Adipose tissue (tissue), 3 donors: ENCODE measurements at regions not wholly inside any gene's neighbourhood (a gene's known extent, or its start where the extent isn't known, plus 50 kb on each side); places are given as distances from the start of the nearest gene placed in this dataset.
"Not testable (repeated sequence)": the region's sequence is repeated elsewhere in the genome, so short reads cannot be mapped to it uniquely, and the experiment has no call there.

Experiments used
- H3K27ac ChIP-seq: one replicate; pipeline ENCODE4 v1.5.1; 2013; ENCODE audit warnings: low read depth, low read length
- WGBS, 3 donors: extraction: QIAGEN DNeasy Blood & Tissue Kit; methylation state at CpG; one replicate each; pipeline ENCODE4 v1.1.7; 2013; 5-methylcytosine and 5-hydroxymethylcytosine counted together
- donor health status: healthy with polysubstance abuse.
- donor health status: Bipolar disorder and iron deficiency.
- donor health status: healthy.

DNA sequence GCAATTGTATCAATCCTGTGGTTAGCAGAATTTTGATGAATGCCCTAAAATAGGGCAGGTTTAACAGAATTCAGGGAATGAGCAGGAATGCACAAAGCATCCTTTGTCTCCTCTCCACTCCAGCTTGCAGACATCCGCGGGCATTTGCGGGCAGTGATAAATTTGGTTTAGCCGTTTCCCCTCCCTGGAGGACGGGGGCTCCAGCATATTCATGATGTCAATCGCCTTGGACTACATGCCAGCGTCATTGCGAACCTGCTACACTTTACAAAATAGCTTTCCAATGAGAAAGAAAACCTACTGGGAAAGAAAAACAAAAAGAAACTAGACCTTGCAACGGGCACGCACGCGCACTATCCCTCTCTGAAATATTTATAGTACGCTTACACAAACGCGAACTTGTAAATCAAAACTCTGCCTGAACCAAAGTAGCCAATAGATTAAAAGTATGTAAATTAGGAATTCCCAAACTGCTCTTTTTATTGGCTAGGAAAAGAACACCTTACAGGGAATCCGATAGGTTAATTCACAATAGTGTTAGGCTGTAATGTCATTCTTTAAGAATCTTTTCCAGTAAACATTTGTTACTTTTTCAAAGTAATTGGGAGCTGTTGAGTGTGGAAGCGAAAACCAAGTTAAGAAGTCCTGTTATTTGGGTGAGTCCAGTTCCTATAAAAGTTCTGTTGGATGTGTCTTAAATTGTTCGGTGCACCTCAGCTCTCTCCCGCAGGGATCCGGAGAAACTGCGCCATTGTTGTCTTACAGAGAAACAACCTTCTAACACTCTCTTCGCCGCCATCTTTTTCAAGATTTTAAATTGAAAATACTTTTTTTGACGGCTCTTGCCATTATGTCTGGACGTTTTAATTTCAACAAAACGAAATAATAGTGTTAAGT, 136.7 kb downstream of the HFE start:
- no peak overlapping the region for H3K27ac ChIP-seq
- 0 to 1% (median 1%) methylated on average over 26 of the region's 26 CpGs for WGBS, 3 donors

DNA sequence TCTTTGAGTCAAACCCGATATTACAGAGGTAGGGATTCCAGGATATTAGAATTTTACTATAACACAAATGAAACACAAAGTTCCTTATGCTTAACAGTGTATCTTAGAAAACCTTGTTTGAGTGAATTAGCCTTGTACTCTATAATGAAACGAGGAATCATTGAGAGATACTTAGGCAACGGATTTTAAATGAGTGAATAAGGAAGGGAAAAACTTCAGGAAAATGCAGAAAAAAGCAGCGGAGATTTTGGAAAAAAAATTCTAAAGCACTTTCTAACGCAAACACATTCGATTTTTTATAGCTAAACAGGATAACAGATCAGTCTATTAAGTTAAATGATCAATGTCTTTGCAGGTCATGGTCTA, 137.3 kb downstream of the HFE start:
- H3K27ac ChIP-seq = no peak overlapping the region
- 3 to 11% (median 9%) methylated on average over 6 of the region's 6 CpGs for WGBS, 3 donors

DNA sequence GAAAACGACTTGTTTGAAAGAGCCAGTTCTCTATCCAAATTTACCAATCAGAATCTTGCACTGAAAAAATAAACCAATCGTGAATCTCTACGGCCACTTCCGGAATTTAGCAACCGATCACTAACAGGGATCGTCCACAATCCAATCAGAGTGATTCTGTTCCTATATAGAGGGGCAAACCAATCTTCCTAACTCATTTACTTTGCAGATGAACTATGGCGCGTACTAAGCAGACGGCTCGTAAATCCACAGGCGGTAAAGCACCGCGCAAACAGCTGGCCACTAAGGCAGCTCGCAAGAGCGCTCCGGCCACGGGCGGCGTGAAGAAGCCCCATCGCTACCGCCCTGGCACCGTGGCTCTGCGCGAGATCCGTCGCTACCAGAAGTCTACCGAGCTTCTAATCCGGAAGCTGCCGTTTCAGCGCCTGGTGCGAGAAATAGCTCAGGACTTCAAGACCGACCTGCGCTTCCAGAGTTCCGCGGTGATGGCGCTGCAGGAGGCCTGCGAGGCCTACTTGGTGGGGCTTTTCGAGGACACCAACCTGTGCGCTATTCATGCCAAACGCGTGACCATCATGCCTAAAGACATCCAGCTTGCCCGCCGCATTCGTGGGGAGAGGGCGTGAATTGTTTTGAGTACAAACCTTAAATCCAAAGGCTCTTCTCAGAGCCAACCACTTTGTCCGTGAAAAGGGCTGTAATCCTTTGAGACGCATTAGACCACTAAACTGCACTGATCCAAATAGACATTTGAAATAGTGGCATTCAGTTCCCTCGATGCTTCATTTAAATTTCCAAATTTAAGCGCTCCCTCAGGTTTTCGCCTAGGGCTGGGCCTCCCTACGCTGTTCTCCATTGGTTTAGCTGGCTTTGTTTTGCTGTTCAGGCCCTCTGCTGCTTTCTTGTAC, 138.0 kb downstream of the HFE start:
- 28 to 63% (median 54%) methylated on average over 51 of the region's 51 CpGs for WGBS, 3 donors
- H3K27ac ChIP-seq = no peak overlapping the region

DNA sequence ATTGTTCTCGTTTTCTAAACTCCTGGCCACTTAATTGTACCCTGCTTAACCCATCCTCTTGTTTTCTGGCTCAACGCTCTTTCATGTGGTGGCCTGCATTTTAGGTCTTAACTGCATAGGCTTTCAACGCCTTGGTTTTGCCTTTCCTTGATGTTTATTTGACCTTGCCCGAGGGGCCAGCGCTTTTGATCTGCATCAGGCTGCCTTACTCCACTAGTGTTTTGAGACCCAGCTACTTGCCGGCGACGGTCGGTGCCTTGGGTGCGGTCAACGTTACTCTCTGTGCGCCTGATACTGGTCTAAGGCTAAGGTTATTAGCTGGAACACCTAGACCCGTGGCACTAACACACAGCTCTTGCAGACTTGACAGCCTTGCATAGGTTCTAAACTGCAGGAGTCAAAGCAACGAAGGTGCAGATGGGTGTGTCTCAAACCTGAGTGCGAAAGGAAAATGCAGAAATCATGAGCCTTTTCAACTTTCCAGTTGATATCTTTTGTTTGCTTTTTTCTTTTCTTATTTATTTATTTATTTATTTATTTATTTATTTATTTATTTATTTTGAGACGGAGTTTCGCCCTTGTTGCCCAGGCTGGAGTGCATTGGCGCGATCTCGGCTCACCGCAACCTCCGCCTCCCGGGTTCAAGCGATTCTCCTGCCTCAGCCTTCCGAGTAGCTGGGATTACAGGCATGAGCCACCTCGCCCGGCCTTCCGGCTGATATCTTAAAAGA, 138.8 kb downstream of the HFE start:
- 71 to 82% (median 81%) methylated on average over 28 of the region's 28 CpGs for WGBS, 3 donors
- no peak overlapping the region for H3K27ac ChIP-seq

DNA sequence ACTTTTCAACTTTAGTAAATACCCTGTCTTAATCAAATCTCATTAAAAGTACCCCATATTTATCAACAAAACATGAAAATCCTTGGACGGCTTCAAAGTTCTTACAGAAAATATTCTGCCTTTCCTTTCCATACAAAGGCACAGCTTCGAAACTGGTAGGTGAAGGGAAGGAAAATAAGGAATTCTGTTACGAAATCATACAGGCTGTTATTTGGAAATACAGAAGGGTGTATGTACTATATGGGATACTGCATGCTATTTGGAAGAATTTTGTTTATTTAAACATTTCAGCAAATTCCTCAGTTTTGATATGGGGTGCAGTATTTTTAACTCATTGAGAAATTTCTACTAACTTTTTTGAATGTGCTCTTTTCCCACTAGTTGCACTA, 138.4 kb upstream of the BTN3A2 start:
- no peak overlapping the region for H3K27ac ChIP-seq
- WGBS, 3 donors = 95 to 99% (median 96%) methylated on average over 3 of the region's 3 CpGs

DNA sequence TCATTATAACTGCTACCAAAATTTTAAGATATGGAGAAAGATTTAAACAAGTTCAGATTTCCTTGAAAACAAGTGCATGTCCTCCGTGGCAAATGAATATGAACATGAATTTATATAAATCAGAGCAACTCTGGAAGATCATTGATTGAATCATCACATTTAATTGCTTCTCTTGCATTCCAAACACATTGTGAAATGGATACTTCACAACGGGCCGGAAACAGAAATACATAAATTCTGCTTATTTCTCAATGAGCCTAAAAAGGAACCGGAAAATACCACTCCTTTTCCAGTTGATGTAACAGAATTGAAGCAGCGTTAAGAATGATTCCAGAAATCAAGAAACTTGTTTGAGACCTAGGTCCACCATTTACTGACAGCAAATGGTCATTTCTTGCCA, 134.6 kb upstream of the BTN3A2 start:
- H3K27ac ChIP-seq = no peak overlapping the region
- 62 to 90% (median 70%) methylated on average over 5 of the region's 5 CpGs for WGBS, 3 donors

DNA sequence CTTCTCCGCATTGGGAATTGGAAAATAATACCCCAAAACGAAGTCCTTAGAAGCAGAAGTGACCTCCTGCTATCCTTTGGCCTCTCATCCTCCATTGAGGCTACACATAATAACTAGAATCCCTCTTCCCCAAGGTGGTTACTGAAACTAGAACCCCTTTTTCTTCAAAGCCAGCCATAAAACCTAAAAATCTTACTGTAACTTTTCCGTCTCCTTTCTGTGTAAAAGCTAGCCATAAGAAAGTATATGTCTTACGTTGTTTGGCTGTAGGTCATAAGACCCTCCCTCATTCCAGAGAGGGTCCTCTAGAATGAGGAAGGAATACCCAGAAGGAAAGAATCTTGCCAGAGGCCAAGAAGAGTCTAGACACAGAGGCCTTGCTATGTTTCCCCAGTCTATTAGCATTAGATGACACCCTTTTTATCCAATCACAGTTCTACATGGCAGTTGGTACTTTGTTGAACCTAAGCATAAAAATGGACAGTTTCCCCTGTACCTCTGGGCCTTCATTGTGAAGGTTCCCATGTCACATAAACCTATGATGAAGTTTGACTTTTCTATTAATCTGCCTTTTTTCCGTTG, 133.9 kb upstream of the BTN3A2 start:
- 93 to 96% (median 96%) methylated on average over 5 of the region's 5 CpGs for WGBS, 3 donors
- no peak overlapping the region for H3K27ac ChIP-seq

DNA sequence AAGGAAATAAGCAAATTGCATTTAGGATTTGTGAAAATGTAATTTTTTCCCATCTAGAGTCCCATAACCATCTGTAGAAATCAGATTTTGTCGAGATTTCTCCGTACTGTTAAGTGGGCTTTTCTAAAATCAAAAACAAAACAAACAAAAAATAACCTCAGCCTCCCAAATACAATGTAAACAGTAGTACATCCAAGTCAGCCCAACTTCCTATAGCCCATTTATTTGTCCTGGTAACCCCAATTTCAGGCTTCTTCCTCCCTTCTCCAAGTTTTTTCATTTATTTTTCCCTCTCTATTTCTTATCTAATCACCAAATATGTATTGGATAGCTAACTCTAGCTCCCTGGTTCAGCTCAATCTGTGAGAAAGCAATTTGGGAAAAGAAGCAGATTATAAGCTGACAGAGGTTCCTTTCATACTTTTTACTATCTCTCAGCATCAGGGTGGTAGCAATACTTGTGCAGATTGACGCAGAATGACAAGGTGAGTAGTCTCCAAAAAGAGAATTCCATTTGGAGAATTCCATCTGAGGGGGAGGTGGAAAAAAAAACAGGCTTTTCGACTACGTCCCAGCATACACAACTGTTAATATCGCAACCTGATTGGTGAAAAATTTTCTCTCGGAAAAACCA, 132.6 kb upstream of the BTN3A2 start:
- no peak overlapping the region for H3K27ac ChIP-seq
- WGBS, 3 donors = 48 to 61% (median 50%) methylated on average over 7 of the region's 7 CpGs

DNA sequence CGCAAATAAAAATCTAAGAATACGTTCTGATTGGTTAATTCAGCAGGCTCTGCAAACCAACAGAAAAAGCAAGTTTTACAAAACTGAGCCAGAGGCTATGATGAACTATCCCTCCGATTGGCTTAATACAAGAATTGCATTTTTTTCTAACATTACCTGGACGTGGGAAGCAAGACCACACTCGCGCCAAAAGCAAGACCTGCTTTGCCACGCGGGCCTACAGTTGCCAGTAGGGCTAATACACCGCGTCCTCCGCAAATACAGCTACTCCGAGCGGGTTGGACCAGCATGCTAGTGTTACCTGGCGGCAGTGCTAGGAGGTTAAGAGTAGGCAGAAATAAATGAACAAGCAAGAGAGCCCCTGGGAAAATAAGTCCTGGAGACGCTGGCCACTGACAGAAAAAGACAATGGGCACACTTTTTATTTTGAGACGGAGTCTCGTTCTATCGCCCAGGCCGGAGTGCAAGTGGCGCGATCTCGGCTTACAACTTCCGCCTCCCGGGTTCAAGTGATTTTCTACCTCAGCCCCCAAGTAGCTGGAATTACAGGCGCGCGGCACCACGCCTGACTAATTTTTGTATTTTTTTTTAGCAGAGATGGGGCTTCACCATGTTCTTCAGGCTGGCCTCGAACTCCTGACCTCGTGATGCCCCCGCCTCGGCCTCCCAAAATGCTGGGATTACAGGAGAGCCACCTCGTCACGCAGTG, 131.9 kb upstream of the BTN3A2 start:
- WGBS, 3 donors = 14 to 29% (median 14%) methylated on average over 34 of the region's 34 CpGs
- no peak overlapping the region for H3K27ac ChIP-seq

DNA sequence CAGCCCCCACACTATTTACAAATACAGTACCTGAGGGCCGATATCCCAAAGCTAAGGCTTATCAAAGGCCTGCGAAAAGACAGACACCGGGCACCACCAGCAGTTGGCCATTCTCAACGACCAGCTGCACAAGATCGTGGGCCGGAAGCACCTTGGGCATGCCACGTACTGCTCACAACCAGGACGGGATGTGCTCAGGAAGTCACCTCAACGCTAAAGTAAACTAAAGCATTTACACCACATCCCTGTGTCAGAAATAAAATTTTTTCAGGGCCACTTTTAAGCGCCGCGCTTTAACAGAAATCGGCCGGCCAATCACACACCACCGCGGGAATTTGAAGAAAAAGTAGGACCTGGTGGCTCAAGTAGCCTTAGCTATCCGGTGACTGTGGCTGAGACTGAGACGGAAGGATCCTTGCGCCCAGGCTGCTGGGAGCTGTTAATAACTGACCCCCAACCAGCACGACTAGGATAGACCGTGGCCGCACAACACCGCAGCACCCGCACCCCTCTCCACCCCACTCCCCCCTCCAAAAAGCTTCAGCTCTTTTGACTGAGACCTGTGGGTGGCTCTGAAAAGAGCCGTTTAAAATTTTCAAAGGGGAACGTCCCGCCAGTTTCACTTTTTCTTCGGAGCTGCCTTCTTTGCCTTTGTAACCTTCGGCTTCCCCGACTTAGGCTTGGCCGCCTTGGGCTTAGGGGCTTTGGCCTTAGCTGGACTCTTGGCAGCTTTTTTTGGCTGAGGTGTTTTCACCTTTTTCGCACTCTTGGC, 131.2 kb upstream of the BTN3A2 start:
- no peak overlapping the region for H3K27ac ChIP-seq
- WGBS, 3 donors = 1% methylated on average over 32 of the region's 32 CpGs

DNA sequence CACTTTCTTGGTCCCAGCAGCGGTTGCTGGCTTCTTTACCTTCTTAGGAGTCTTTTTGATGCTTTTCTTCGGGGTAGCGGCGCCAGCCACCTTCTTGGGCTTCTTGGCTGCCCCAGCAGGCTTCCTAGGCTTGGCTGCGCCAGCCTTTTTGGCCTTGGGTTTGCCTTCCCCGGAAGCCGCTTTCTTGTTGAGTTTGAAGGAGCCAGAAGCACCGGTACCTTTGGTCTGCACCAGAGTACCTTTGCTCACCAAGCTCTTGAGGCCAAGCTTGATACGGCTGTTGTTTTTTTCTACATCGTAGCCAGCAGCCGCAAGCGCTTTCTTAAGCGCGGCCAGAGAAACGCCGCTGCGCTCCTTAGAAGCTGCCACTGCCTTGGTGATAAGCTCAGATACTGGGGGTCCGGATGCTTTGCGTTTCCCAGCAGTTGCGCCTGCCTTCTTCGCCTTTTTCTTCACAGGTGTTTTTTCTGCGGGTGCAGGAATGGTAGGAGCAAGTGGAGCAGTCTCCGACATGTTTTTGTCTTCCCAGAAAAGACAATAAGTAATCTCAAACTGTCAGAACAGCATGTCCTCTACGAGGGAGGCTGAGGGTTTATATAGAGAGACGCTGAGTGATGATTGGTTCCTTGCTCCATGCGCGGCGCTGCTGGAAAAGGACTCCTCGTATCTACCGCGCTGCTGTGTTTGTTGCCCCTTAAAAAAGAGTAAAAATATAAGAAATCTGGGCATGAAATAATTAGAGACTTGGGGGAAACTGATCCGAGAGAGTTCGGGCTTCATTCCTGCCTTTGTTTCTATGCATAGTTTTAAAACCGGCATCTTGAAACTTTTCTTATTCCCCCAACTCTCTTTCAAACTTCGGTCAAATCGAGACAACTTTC, 130.3 kb upstream of the BTN3A2 start:
- WGBS, 3 donors = 1 to 3% (median 2%) methylated on average over 36 of the region's 36 CpGs
- H3K27ac ChIP-seq = no peak overlapping the region

DNA sequence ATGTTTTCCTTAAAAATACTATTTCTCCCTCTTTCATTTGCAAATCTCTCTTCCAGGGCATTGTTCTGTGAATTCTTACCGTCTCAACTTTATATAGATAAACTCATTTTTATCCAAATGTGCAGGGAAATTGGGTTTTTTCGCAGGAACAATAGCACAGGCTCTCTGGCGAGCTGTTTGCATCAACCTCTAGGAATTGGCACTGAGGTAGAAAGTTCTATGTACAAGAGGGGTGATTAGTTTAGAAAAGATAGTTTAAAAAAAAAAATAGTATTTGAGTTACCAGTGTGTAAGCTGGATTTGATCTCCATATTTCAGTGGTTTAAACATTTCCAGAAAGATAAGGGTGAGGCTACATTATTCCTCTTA, 129.7 kb upstream of the BTN3A2 start:
- 19 to 35% (median 33%) methylated on average over 3 of the region's 3 CpGs for WGBS, 3 donors
- no peak overlapping the region for H3K27ac ChIP-seq

DNA sequence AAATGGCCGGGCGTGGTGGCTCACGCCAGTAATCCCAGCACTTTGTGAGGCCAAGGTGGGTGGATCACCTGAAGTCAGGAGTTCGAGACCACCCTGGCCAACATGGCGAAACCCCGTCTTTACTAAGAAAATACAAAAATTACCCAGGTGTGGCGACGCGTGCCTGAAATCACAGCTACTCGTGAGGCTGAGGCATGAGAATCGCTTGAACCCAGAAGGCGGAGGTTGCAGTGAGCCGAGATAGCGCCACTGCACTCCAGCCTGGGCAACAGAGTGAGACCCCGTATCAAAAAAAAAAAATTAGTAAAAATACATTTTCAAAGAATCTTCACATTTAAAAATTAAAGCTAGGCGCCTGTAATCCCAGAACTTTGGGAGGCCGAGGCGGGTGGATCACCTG, 125.6 kb upstream of the BTN3A2 start:
- H3K27ac ChIP-seq = not testable (repeated sequence)
- WGBS, 3 donors = 95 to 96% (median 95%) methylated on average over 18 of the region's 18 CpGs

DNA sequence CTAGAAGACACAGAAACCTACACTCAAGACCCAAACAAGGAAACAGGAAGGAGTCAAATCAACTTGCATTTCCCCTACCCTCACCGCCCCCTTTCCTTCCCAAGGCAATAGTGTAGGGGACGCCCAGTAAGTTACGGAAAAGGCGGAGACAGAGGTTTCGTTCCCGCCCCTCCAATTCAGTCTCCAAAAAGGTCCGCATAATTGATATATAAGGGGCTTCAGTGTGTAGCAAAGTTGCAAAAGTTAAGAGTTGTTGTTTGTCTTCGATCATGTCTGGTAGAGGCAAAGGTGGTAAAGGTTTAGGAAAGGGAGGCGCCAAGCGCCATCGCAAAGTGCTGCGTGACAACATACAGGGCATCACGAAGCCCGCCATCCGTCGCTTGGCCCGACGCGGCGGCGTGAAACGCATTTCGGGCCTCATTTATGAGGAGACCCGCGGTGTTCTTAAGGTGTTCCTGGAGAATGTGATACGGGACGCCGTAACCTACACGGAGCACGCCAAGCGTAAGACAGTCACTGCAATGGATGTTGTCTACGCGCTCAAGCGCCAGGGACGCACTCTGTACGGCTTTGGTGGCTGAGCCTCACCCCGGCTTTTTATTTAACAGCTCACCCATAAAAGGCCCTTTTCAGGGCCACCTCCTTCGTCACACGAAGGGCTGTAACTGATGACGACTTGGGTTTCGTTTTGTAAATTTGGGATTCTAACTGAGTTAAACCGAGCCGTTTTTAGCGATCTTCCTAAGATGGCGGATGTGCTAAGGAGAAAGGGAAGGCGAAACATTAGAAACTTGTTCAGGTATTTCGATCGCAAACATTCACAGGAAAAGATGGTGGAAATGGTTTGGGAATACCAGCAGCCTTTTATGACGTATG, 124.6 kb upstream of the BTN3A2 start:
- WGBS, 3 donors = 1 to 3% (median 2%) methylated on average over 49 of the region's 49 CpGs
- H3K27ac ChIP-seq = peak overlapping the region; percentile 72
